Vagina (tissue), 2 donors: ENCODE measurements at regions not wholly inside any gene's neighbourhood (a gene's known extent, or its start where the extent isn't known, plus 50 kb on each side); places are given as distances from the start of the nearest gene placed in this dataset.

ENCODE experiments used
- DNase-seq, 2 donors: peaks; one replicate each; pipeline ENCODE4 v3.0.0-alpha.2; 2017; ENCODE audit errors: extremely low spot score in 2 of 2
- H3K27ac ChIP-seq: fragments of 200-600 bp; sonication (generic); one replicate; pipeline ENCODE4 v1.5.1; 2019
- H3K27me3 ChIP-seq: fragments of 200-600 bp; sonication (generic); one replicate; pipeline ENCODE4 v1.5.1; 2019
- H3K36me3 ChIP-seq, 2 donors: fragments of 200-600 bp; sonication (generic); one replicate each; pipeline ENCODE4 v1.5.1; 2017 to 2019
- H3K4me1 ChIP-seq: fragments of 200-600 bp; sonication (generic); one replicate; pipeline ENCODE4 v1.5.1; 2019
- H3K4me3 ChIP-seq, 2 donors: fragments of 200-600 bp; sonication (generic); 1 replicate in 1 of 2; 2 replicates in 1 of 2; pipeline ENCODE4 v1.5.1; 2016 to 2019
- H3K9me3 ChIP-seq: fragments of 200-600 bp; sonication (generic); one replicate; pipeline ENCODE4 v1.5.1; 2019
- POLR2AphosphoS5 ChIP-seq, 2 donors: sonication (generic); formaldehyde crosslinking; IDR thresholded peaks; one replicate each; pipeline ENCODE4 v1.9.0; 2017; ENCODE audit warnings: antibody characterized with exemption in 2 of 2, mild to moderate bottlenecking in 2 of 2, low read depth in 1 of 2; ENCODE audit not compliant: insufficient read depth in 1 of 2
- intact Hi-C: fragments of 100-400 bp; cut with DNase I; formaldehyde crosslinking; loops from one replicate; pipeline ENCODE4 v1.15.1; 2023
- TF ChIP-seq, protein P1 (sequence below), 3 experiments: fragments of 450-650 bp in 2 of 3; fragments of 200-600 bp in 1 of 3; sonication (generic) in 1 of 3; IDR thresholded peaks; one replicate each; pipeline ENCODE4 v1.5.1; 2017 to 2019; ENCODE audit warnings: antibody characterized with exemption in 3 of 3, mild to moderate bottlenecking in 2 of 3, moderate library complexity in 2 of 3

DNA sequence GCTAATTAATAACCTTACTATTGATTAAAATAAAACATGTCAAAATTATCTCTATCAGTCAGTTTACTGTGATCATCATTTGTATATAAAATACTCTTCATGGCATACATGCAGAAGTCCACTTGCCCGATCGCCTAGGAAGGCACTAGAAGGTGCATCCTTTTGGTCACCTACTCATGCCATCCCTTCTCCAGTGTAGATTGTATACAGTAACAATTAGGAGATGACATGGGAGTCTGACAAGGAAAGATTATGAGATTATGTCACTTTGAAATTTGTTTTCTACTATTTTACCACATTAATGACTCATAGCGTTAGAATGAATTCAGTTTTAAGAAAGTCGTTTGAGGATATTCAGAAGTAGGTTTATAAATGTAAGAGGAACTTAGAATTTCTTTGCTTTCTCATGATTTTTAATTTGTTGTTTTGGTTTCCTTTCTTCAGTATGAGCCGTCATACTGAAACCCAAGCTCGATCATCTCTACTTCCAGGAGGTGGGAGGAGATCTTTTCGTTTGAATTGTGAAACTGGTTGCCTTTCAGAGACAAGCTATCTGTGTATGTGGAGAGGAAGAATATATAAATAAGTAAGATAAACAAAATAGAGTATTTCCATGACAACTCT, 51.1 kb upstream of the UNC5C start:
- no peak for DNase-seq
- H3K27ac ChIP-seq, result no peak overlapping the region
- H3K27me3 ChIP-seq, result no peaks in the 10 kb centered on the region
- no peaks in the 10 kb centered on the region for H3K4me1 ChIP-seq
- intact Hi-C loops, result no loop called here
- TF ChIP-seq, protein P1, sequence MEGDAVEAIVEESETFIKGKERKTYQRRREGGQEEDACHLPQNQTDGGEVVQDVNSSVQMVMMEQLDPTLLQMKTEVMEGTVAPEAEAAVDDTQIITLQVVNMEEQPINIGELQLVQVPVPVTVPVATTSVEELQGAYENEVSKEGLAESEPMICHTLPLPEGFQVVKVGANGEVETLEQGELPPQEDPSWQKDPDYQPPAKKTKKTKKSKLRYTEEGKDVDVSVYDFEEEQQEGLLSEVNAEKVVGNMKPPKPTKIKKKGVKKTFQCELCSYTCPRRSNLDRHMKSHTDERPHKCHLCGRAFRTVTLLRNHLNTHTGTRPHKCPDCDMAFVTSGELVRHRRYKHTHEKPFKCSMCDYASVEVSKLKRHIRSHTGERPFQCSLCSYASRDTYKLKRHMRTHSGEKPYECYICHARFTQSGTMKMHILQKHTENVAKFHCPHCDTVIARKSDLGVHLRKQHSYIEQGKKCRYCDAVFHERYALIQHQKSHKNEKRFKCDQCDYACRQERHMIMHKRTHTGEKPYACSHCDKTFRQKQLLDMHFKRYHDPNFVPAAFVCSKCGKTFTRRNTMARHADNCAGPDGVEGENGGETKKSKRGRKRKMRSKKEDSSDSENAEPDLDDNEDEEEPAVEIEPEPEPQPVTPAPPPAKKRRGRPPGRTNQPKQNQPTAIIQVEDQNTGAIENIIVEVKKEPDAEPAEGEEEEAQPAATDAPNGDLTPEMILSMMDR (IDR thresholded peaks at IDR 0.05), result no peak
- TF ChIP-seq POLR2AphosphoS5 (IDR thresholded peaks at IDR 0.05; ENCODE audit: insufficient read depth in 1 of 2, low read depth in 1 of 2), result no peak
- H3K36me3 ChIP-seq, result no peaks in the 10 kb centered on the region
- H3K4me3 ChIP-seq, result no peak overlapping the region
- H3K9me3 ChIP-seq, result no peaks in the 10 kb centered on the region
